ENCODE measurements at regions not wholly inside any gene's neighbourhood (a gene's known extent, or its start where the extent isn't known, plus 50 kb on each side); places are given as distances from the start of the nearest gene placed in this dataset.

- H3K4ac ChIP-seq (ENCODE audit: low read depth, low read length): no peak overlapping the region
Measured at GRCh38 chr9:31174681-31175080, 1209.8 kb upstream of the ACO1 start.

GRCh38 chr9:31183866-31184265 is 1200.6 kb upstream of the ACO1 start:
- Histone ChIP-seq H2AFZ (ENCODE audit: insufficient read depth, low read length, poor library complexity) (no peak overlapping the region), H3K79me2 (ENCODE audit: control insufficient read depth, insufficient read depth, low read length, poor library complexity) (no peaks in the 10 kb centered on the region), H2AK5ac (ENCODE audit: low read length) (no peak overlapping the region), H3K79me1 (ENCODE audit: low read length) (no peaks in the 10 kb centered on the region), H3K23ac (ENCODE audit: low read length) (no peak overlapping the region), H2BK5ac (ENCODE audit: low read depth, low read length, poor library complexity) (no peak overlapping the region), H3K4me3 (ENCODE audit: low read depth, low read length) (no peak overlapping the region), H3K27ac (ENCODE audit: low read depth, low read length) (no peak overlapping the region), H4K8ac (ENCODE audit: low read depth, low read length) (no peak overlapping the region), H3K4me2 (ENCODE audit: low read length) (no peak overlapping the region), H4K91ac (ENCODE audit: low read depth, low read length) (no peak overlapping the region), H2BK12ac (ENCODE audit: low read length) (no peak overlapping the region), H3K18ac (ENCODE audit: low read length) (no peak overlapping the region), H3K14ac (ENCODE audit: low read length) (no peak overlapping the region), H3K4me1 (ENCODE audit: control insufficient read depth in 1 of 2, insufficient read depth in 2 of 2, low read length in 2 of 2) (no peaks in the 10 kb centered on the region), H3K27me3 (ENCODE audit: insufficient read depth, low read length) (no peaks in the 10 kb centered on the region), H3K9me3 (ENCODE audit: insufficient read depth, low read depth, low read length) (no peaks in the 10 kb centered on the region), H3K4ac (ENCODE audit: low read depth, low read length) (no peak overlapping the region), H3K36me3 (ENCODE audit: control insufficient read depth in 1 of 2, insufficient read depth in 2 of 2, low read length in 2 of 2) (no peaks in the 10 kb centered on the region), H2BK120ac (ENCODE audit: insufficient read depth, low read length, poor library complexity) (no peak overlapping the region), H3K9ac (ENCODE audit: low read length) (no peak overlapping the region), H4K12ac (ENCODE audit: low read depth, low read length) (no peak overlapping the region)
- whole genome bisulfite sequencing (ENCODE audit: extremely low coverage, insufficient coverage, insufficient read length): no CpG with 5 or more reads among the region's 2 CpGs
- DNase-seq: no peak

More at GRCh38 chr9:31174681-31175080, 1209.8 kb upstream of the ACO1 start:
- Histone ChIP-seq H3K23ac (ENCODE audit: low read length) (no peak overlapping the region), H3K9ac (ENCODE audit: low read length) (no peak overlapping the region), H3K4me1 (ENCODE audit: control insufficient read depth in 1 of 2, insufficient read depth in 2 of 2, low read length in 2 of 2) (no peaks in the 10 kb centered on the region), H3K79me2 (ENCODE audit: control insufficient read depth, insufficient read depth, low read length, poor library complexity) (no peaks in the 10 kb centered on the region), H3K4me2 (ENCODE audit: low read length) (no peak overlapping the region), H2BK120ac (ENCODE audit: insufficient read depth, low read length, poor library complexity) (no peak overlapping the region), H2AFZ (ENCODE audit: insufficient read depth, low read length, poor library complexity) (no peak overlapping the region), H4K91ac (ENCODE audit: low read depth, low read length) (no peak overlapping the region), H3K18ac (ENCODE audit: low read length) (no peak overlapping the region), H3K4me3 (ENCODE audit: low read depth, low read length) (no peak overlapping the region), H3K14ac (ENCODE audit: low read length) (no peak overlapping the region), H3K9me3 (ENCODE audit: insufficient read depth, low read depth, low read length) (no peaks in the 10 kb centered on the region), H3K79me1 (ENCODE audit: low read length) (no peaks in the 10 kb centered on the region), H4K8ac (ENCODE audit: low read depth, low read length) (no peak overlapping the region), H3K27me3 (ENCODE audit: insufficient read depth, low read length) (no peaks in the 10 kb centered on the region), H2AK5ac (ENCODE audit: low read length) (no peak overlapping the region), H2BK12ac (ENCODE audit: low read length) (no peak overlapping the region), H3K27ac (ENCODE audit: low read depth, low read length) (no peak overlapping the region), H2BK5ac (ENCODE audit: low read depth, low read length, poor library complexity) (no peak overlapping the region), H4K12ac (ENCODE audit: low read depth, low read length) (no peak overlapping the region), H3K36me3 (ENCODE audit: control insufficient read depth in 1 of 2, insufficient read depth in 2 of 2, low read length in 2 of 2) (no peaks in the 10 kb centered on the region)
- DNase-seq: no peak
- WGBS (ENCODE audit: extremely low coverage, insufficient coverage, insufficient read length): no CpG with 5 or more reads among the region's 2 CpGs

- Histone ChIP-seq H2BK12ac (ENCODE audit: low read length) (no peak overlapping the region), H3K27me3 (ENCODE audit: insufficient read depth, low read length) (no peaks in the 10 kb centered on the region), H3K4me1 (ENCODE audit: control insufficient read depth in 1 of 2, insufficient read depth in 2 of 2, low read length in 2 of 2) (no peaks in the 10 kb centered on the region), H4K12ac (ENCODE audit: low read depth, low read length) (no peak overlapping the region), H2BK5ac (ENCODE audit: low read depth, low read length, poor library complexity) (no peak overlapping the region), H3K27ac (ENCODE audit: low read depth, low read length) (no peak overlapping the region), H3K4me2 (ENCODE audit: low read length) (no peak overlapping the region), H3K14ac (ENCODE audit: low read length) (no peak overlapping the region), H2AK5ac (ENCODE audit: low read length) (no peak overlapping the region), H3K18ac (ENCODE audit: low read length) (no peak overlapping the region), H3K79me1 (ENCODE audit: low read length) (no peaks in the 10 kb centered on the region), H3K79me2 (ENCODE audit: control insufficient read depth, insufficient read depth, low read length, poor library complexity) (no peaks in the 10 kb centered on the region), H3K23ac (ENCODE audit: low read length) (no peak overlapping the region), H2BK120ac (ENCODE audit: insufficient read depth, low read length, poor library complexity) (no peak overlapping the region), H4K91ac (ENCODE audit: low read depth, low read length) (no peak overlapping the region), H3K36me3 (ENCODE audit: control insufficient read depth in 1 of 2, insufficient read depth in 2 of 2, low read length in 2 of 2) (no peaks in the 10 kb centered on the region), H3K9ac (ENCODE audit: low read length) (no peak overlapping the region), H3K9me3 (ENCODE audit: insufficient read depth, low read depth, low read length) (no peaks in the 10 kb centered on the region), H2AFZ (ENCODE audit: insufficient read depth, low read length, poor library complexity) (no peak overlapping the region), H3K4me3 (ENCODE audit: low read depth, low read length) (no peak overlapping the region), H3K4ac (ENCODE audit: low read depth, low read length) (no peak overlapping the region), H4K8ac (ENCODE audit: low read depth, low read length) (no peak overlapping the region)
- DNase-seq: peak; percentile 53 to 79
Measured at GRCh38 chr9:31185831-31186230, 1198.6 kb upstream of the ACO1 start.

GRCh38 chr9:31188496-31188895 is 1195.9 kb upstream of the ACO1 start:
- Histone ChIP-seq H3K27ac (ENCODE audit: low read depth, low read length) (no peak overlapping the region), H3K4me2 (ENCODE audit: low read length) (no peak overlapping the region), H3K4me1 (ENCODE audit: control insufficient read depth in 1 of 2, insufficient read depth in 2 of 2, low read length in 2 of 2) (no peaks in the 10 kb centered on the region), H3K4ac (ENCODE audit: low read depth, low read length) (no peak overlapping the region), H3K27me3 (ENCODE audit: insufficient read depth, low read length) (no peaks in the 10 kb centered on the region), H3K9me3 (ENCODE audit: insufficient read depth, low read depth, low read length) (no peaks in the 10 kb centered on the region), H2BK12ac (ENCODE audit: low read length) (no peak overlapping the region), H4K8ac (ENCODE audit: low read depth, low read length) (no peak overlapping the region), H3K4me3 (ENCODE audit: low read depth, low read length) (no peak overlapping the region), H2AFZ (ENCODE audit: insufficient read depth, low read length, poor library complexity) (no peak overlapping the region), H2BK5ac (ENCODE audit: low read depth, low read length, poor library complexity) (no peak overlapping the region), H3K79me1 (ENCODE audit: low read length) (no peaks in the 10 kb centered on the region), H2AK5ac (ENCODE audit: low read length) (no peak overlapping the region), H3K18ac (ENCODE audit: low read length) (no peak overlapping the region), H3K23ac (ENCODE audit: low read length) (no peak overlapping the region), H3K9ac (ENCODE audit: low read length) (no peak overlapping the region), H2BK120ac (ENCODE audit: insufficient read depth, low read length, poor library complexity) (no peak overlapping the region), H4K91ac (ENCODE audit: low read depth, low read length) (no peak overlapping the region), H3K79me2 (ENCODE audit: control insufficient read depth, insufficient read depth, low read length, poor library complexity) (no peaks in the 10 kb centered on the region), H3K14ac (ENCODE audit: low read length) (no peak overlapping the region), H4K12ac (ENCODE audit: low read depth, low read length) (no peak overlapping the region), H3K36me3 (ENCODE audit: control insufficient read depth in 1 of 2, insufficient read depth in 2 of 2, low read length in 2 of 2) (no peaks in the 10 kb centered on the region)
- no CpG with 5 or more reads among the region's 1 CpG for WGBS (ENCODE audit: extremely low coverage, insufficient coverage, insufficient read length)
- no peak for DNase-seq
